ENCODE measurements at regions not wholly inside any gene's neighbourhood (a gene's known extent, or its start where the extent isn't known, plus 50 kb on each side); places are given as distances from the start of the nearest gene placed in this dataset.

DNA sequence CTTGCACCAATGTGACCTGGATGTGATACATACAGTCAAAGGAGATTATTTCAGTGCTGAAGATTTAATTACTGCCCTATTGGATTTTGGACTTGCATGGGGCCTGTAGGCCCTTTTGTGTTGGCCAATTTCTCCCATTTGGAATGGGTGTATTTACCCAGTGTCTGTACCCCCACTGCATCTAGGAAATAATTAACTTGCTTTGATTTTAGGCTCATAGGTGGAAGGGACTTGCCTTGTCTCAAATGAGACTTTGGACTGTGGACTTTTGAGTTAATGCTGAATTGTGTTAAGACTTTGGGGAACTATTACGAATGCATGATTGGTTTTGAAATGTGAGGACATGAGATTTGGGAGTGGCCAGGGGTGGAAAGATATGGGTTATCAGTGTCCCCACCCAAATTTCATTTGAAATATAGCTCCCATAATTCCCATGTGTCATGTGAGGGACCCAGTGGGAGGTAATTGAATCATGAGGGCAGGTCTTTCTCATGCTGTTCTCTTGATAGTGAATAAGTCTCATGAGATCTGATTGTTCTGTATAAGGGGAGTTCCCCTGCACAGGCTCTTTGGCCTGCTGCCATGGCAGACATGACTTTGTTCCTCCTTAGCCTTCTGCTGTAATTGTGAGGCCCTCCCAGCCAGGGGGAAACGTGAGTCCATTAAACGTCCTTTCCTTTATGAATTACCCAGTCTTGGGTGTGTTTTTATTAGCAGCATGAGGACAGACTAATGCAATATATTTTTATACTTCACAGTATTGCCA lies 362.2 kb upstream of the SPANXN4 start:
- TF ChIP-seq, protein P1, sequence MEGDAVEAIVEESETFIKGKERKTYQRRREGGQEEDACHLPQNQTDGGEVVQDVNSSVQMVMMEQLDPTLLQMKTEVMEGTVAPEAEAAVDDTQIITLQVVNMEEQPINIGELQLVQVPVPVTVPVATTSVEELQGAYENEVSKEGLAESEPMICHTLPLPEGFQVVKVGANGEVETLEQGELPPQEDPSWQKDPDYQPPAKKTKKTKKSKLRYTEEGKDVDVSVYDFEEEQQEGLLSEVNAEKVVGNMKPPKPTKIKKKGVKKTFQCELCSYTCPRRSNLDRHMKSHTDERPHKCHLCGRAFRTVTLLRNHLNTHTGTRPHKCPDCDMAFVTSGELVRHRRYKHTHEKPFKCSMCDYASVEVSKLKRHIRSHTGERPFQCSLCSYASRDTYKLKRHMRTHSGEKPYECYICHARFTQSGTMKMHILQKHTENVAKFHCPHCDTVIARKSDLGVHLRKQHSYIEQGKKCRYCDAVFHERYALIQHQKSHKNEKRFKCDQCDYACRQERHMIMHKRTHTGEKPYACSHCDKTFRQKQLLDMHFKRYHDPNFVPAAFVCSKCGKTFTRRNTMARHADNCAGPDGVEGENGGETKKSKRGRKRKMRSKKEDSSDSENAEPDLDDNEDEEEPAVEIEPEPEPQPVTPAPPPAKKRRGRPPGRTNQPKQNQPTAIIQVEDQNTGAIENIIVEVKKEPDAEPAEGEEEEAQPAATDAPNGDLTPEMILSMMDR (IDR thresholded peaks at IDR 0.05): no peak
- TF ChIP-seq POLR2A (IDR thresholded peaks at IDR 0.05): no peak

Data from thyroid gland (tissue), 4 donors.